ENCODE measurements at regions not wholly inside any gene's neighbourhood (a gene's known extent, or its start where the extent isn't known, plus 50 kb on each side); places are given as distances from the start of the nearest gene placed in this dataset.
"Not testable (repeated sequence)": the region's sequence is repeated elsewhere in the genome, so short reads cannot be mapped to it uniquely, and the experiment has no call there.

- ATAC-seq = no peak
- no peaks in the 10 kb centered on the region for H3K4me1 Mint-ChIP-seq
- no peaks in the 10 kb centered on the region for H3K36me3 Mint-ChIP-seq (ENCODE audit: low read depth)
- H3K9me3 ChIP-seq (ENCODE audit: control insufficient read depth, low read length, poor library complexity, severe bottlenecking) = no peaks in the 10 kb centered on the region
- no peak overlapping the region for H3K27ac Mint-ChIP-seq
- H3K4me3 Mint-ChIP-seq = no peak overlapping the region
- no peaks in the 10 kb centered on the region for H3K27me3 Mint-ChIP-seq
- DNase-seq = no peak
These were observed 749.4 kb downstream of the PLOD2 start for GRCh38 chr3:145411605-145412004.

- H3K27me3 Mint-ChIP-seq = no peaks in the 10 kb centered on the region
- DNase-seq (no peak), ATAC-seq (no peak)
- no peaks in the 10 kb centered on the region for H3K36me3 Mint-ChIP-seq (ENCODE audit: low read depth)
- no peaks in the 10 kb centered on the region for H3K9me3 ChIP-seq (ENCODE audit: control insufficient read depth, low read length, poor library complexity, severe bottlenecking)
- H3K27ac Mint-ChIP-seq = no peak overlapping the region
- no peak overlapping the region for H3K4me3 Mint-ChIP-seq
- no peaks in the 10 kb centered on the region for H3K4me1 Mint-ChIP-seq
These were observed 743.3 kb downstream of the PLOD2 start for GRCh38 chr3:145417678-145418077.

- no peak for DNase-seq
- no peak for ATAC-seq
- Mint-ChIP-seq H3K27ac (no peak overlapping the region), H3K4me1 (no peaks in the 10 kb centered on the region), H3K4me3 (no peak overlapping the region), H3K27me3 (no peaks in the 10 kb centered on the region), H3K36me3 (ENCODE audit: low read depth) (no peaks in the 10 kb centered on the region)
- no peaks in the 10 kb centered on the region for H3K9me3 ChIP-seq (ENCODE audit: control insufficient read depth, low read length, poor library complexity, severe bottlenecking)
These were observed 738.4 kb downstream of the PLOD2 start for GRCh38 chr3:145422556-145422955.

GRCh38 chr3:145427355-145427754 lies 733.6 kb downstream of the PLOD2 start:
- H3K9me3 ChIP-seq (ENCODE audit: control insufficient read depth, low read length, poor library complexity, severe bottlenecking) = no peaks in the 10 kb centered on the region
- no peaks in the 10 kb centered on the region for H3K27me3 Mint-ChIP-seq
- DNase-seq (no peak), ATAC-seq (no peak)
- H3K36me3 Mint-ChIP-seq (ENCODE audit: low read depth) = no peaks in the 10 kb centered on the region
- H3K4me1 Mint-ChIP-seq = no peaks in the 10 kb centered on the region
- no peak overlapping the region for H3K4me3 Mint-ChIP-seq
- H3K27ac Mint-ChIP-seq = no peak overlapping the region

- H3K4me3 Mint-ChIP-seq = no peak overlapping the region
- H3K27me3 Mint-ChIP-seq = no peaks in the 10 kb centered on the region
- no peak for ATAC-seq
- no peaks in the 10 kb centered on the region for H3K4me1 Mint-ChIP-seq
- no peaks in the 10 kb centered on the region for H3K9me3 ChIP-seq (ENCODE audit: control insufficient read depth, low read length, poor library complexity, severe bottlenecking)
- H3K36me3 Mint-ChIP-seq (ENCODE audit: low read depth) = no peaks in the 10 kb centered on the region
- no peak for DNase-seq
- H3K27ac Mint-ChIP-seq = no peak overlapping the region
These were observed 731.4 kb downstream of the PLOD2 start for GRCh38 chr3:145429546-145429945.

- H3K36me3 Mint-ChIP-seq (ENCODE audit: low read depth) = no peaks in the 10 kb centered on the region
- no peak overlapping the region for H3K4me3 Mint-ChIP-seq
- DNase-seq = no peak
- no peaks in the 10 kb centered on the region for H3K27me3 Mint-ChIP-seq
- ATAC-seq = no peak
- H3K4me1 Mint-ChIP-seq = no peaks in the 10 kb centered on the region
- H3K9me3 ChIP-seq (ENCODE audit: control insufficient read depth, low read length, poor library complexity, severe bottlenecking) = no peaks in the 10 kb centered on the region
- H3K27ac Mint-ChIP-seq = no peak overlapping the region
These were observed 712.5 kb downstream of the PLOD2 start for GRCh38 chr3:145448436-145448835.

- H3K27ac Mint-ChIP-seq = no peak overlapping the region
- DNase-seq (no peak), ATAC-seq (no peak)
- H3K9me3 ChIP-seq (ENCODE audit: control insufficient read depth, low read length, poor library complexity, severe bottlenecking) = no peaks in the 10 kb centered on the region
- no peaks in the 10 kb centered on the region for H3K36me3 Mint-ChIP-seq (ENCODE audit: low read depth)
- no peak overlapping the region for H3K4me3 Mint-ChIP-seq
- no peaks in the 10 kb centered on the region for H3K27me3 Mint-ChIP-seq
- no peaks in the 10 kb centered on the region for H3K4me1 Mint-ChIP-seq
These were observed 710.8 kb downstream of the PLOD2 start for GRCh38 chr3:145450018-145450682.

- H3K36me3 Mint-ChIP-seq (ENCODE audit: low read depth) = no peaks in the 10 kb centered on the region
- ATAC-seq (no peak), DNase-seq (no peak)
- H3K4me3 Mint-ChIP-seq = no peak overlapping the region
- H3K4me1 Mint-ChIP-seq = no peaks in the 10 kb centered on the region
- H3K27me3 Mint-ChIP-seq = no peaks in the 10 kb centered on the region
- H3K9me3 ChIP-seq (ENCODE audit: control insufficient read depth, low read length, poor library complexity, severe bottlenecking) = no peaks in the 10 kb centered on the region
- H3K27ac Mint-ChIP-seq = no peak overlapping the region
These were observed 703.0 kb downstream of the PLOD2 start for GRCh38 chr3:145457825-145458552.

GRCh38 chr3:145459681-145460080 lies 701.3 kb downstream of the PLOD2 start:
- H3K36me3 Mint-ChIP-seq (ENCODE audit: low read depth); H3K4me1 Mint-ChIP-seq; H3K27me3 Mint-ChIP-seq; H3K9me3 ChIP-seq (ENCODE audit: control insufficient read depth, low read length, poor library complexity, severe bottlenecking); H3K27ac Mint-ChIP-seq; DNase-seq; H3K4me3 Mint-ChIP-seq; ATAC-seq: not testable (repeated sequence)

- no peaks in the 10 kb centered on the region for H3K9me3 ChIP-seq (ENCODE audit: control insufficient read depth, low read length, poor library complexity, severe bottlenecking)
- no peaks in the 10 kb centered on the region for H3K27me3 Mint-ChIP-seq
- DNase-seq (no peak), ATAC-seq (no peak)
- no peaks in the 10 kb centered on the region for H3K36me3 Mint-ChIP-seq (ENCODE audit: low read depth)
- no peaks in the 10 kb centered on the region for H3K4me1 Mint-ChIP-seq
- H3K4me3 Mint-ChIP-seq = no peak overlapping the region
- no peak overlapping the region for H3K27ac Mint-ChIP-seq
These were observed 689.0 kb downstream of the PLOD2 start for GRCh38 chr3:145471976-145472375.

- not testable (repeated sequence) for H3K4me1 Mint-ChIP-seq; H3K27ac Mint-ChIP-seq; H3K27me3 Mint-ChIP-seq; DNase-seq; H3K9me3 ChIP-seq (ENCODE audit: control insufficient read depth, low read length, poor library complexity, severe bottlenecking); ATAC-seq; H3K4me3 Mint-ChIP-seq; H3K36me3 Mint-ChIP-seq (ENCODE audit: low read depth)
These were observed 678.2 kb downstream of the PLOD2 start for GRCh38 chr3:145482735-145483134.

- no peaks in the 10 kb centered on the region for H3K9me3 ChIP-seq (ENCODE audit: control insufficient read depth, low read length, poor library complexity, severe bottlenecking)
- H3K4me1 Mint-ChIP-seq = no peaks in the 10 kb centered on the region
- no peaks in the 10 kb centered on the region for H3K27me3 Mint-ChIP-seq
- DNase-seq = no peak
- no peaks in the 10 kb centered on the region for H3K36me3 Mint-ChIP-seq (ENCODE audit: low read depth)
- ATAC-seq = no peak
- no peak overlapping the region for H3K4me3 Mint-ChIP-seq
- H3K27ac Mint-ChIP-seq = no peak overlapping the region
These were observed 677.0 kb downstream of the PLOD2 start for GRCh38 chr3:145483992-145484391.

GRCh38 chr3:145489011-145489410 lies 672.0 kb downstream of the PLOD2 start:
- no peak for DNase-seq
- no peaks in the 10 kb centered on the region for H3K4me1 Mint-ChIP-seq
- no peaks in the 10 kb centered on the region for H3K27me3 Mint-ChIP-seq
- H3K36me3 Mint-ChIP-seq (ENCODE audit: low read depth) = no peaks in the 10 kb centered on the region
- no peak overlapping the region for H3K27ac Mint-ChIP-seq
- H3K9me3 ChIP-seq (ENCODE audit: control insufficient read depth, low read length, poor library complexity, severe bottlenecking) = no peaks in the 10 kb centered on the region
- H3K4me3 Mint-ChIP-seq = no peak overlapping the region
- no peak for ATAC-seq

Data from T-helper 17 cell (primary cell).